Neural cell (in vitro differentiated cells): ENCODE measurements at regions not wholly inside any gene's neighbourhood (a gene's known extent, or its start where the extent isn't known, plus 50 kb on each side); places are given as distances from the start of the nearest gene placed in this dataset.

ENCODE experiments used
- EP300 ChIP-seq: fragments of 450-650 bp; conservative IDR thresholded peaks from 2 replicates; pipeline ENCODE4 v1.6.1; 2014; ENCODE audit warnings: antibody characterized with exemption, mild to moderate bottlenecking, moderate library complexity; ENCODE audit not compliant: poor library complexity, severe bottlenecking
- EZH2 ChIP-seq: fragments of 200-600, 300-800 bp; shearing (Covaris generic), sonication (generic); IDR thresholded peaks from 2 replicates; pipeline ENCODE4 v1.6.1; 2014; ENCODE audit warnings: antibody characterized with exemption, low read length, borderline replicate concordance, mild to moderate bottlenecking; ENCODE audit not compliant: insufficient read depth, poor library complexity, severe bottlenecking
- MXI1 ChIP-seq: fragments of 450-650 bp; conservative IDR thresholded peaks from 2 replicates; pipeline ENCODE4 v1.6.1; 2014; ENCODE audit warnings: antibody characterized with exemption, mild to moderate bottlenecking; ENCODE audit not compliant: poor library complexity, severe bottlenecking
- POLR2AphosphoS5 ChIP-seq: IDR thresholded peaks from 2 replicates; pipeline ENCODE4 v1.6.1; 2012
- RAD21 ChIP-seq: fragments of 450-650 bp; conservative IDR thresholded peaks from 2 replicates; pipeline ENCODE4 v1.6.1; 2014; ENCODE audit warnings: antibody characterized with exemption, mild to moderate bottlenecking, moderate library complexity
- SMC3 ChIP-seq: fragments of 450-650 bp; conservative IDR thresholded peaks from 2 replicates; pipeline ENCODE4 v1.6.1; 2014; ENCODE audit warnings: antibody characterized with exemption, mild to moderate bottlenecking, moderate library complexity; ENCODE audit not compliant: poor library complexity
- TAF1 ChIP-seq: IDR thresholded peaks from 2 replicates; pipeline ENCODE4 v1.6.1; 2012; ENCODE audit warnings: low read depth
- TF ChIP-seq, protein P1 (sequence below): IDR thresholded peaks from 2 replicates; pipeline ENCODE4 v1.6.1; 2012; ENCODE audit warnings: borderline replicate concordance
- TF ChIP-seq, protein P2 (sequence below): fragments of 450-650 bp; IDR thresholded peaks from 2 replicates; pipeline ENCODE4 v1.5.1; 2014; ENCODE audit warnings: antibody characterized with exemption, mild to moderate bottlenecking, moderate library complexity; ENCODE audit not compliant: poor library complexity, severe bottlenecking

DNA sequence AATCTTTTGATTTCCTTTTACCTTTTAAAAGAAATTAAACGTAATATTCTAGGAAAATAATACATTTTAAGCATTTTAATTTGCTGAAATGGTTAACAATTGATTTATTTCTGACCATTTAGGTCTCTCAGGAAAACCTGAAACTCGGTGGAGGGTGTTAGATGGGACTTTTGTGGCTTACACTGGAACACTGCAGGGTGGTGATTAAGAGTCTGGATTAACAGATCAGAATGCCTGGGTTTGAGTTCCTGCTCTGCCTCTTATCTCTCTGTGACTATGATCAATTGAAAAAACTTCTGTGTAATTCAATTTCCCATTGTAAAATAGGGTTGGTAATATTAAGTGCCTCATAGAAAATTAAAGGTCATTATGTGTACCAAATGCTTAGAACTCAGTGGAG lies 168.7 kb downstream of the UBE2E3 start:
- TF ChIP-seq, protein P1, sequence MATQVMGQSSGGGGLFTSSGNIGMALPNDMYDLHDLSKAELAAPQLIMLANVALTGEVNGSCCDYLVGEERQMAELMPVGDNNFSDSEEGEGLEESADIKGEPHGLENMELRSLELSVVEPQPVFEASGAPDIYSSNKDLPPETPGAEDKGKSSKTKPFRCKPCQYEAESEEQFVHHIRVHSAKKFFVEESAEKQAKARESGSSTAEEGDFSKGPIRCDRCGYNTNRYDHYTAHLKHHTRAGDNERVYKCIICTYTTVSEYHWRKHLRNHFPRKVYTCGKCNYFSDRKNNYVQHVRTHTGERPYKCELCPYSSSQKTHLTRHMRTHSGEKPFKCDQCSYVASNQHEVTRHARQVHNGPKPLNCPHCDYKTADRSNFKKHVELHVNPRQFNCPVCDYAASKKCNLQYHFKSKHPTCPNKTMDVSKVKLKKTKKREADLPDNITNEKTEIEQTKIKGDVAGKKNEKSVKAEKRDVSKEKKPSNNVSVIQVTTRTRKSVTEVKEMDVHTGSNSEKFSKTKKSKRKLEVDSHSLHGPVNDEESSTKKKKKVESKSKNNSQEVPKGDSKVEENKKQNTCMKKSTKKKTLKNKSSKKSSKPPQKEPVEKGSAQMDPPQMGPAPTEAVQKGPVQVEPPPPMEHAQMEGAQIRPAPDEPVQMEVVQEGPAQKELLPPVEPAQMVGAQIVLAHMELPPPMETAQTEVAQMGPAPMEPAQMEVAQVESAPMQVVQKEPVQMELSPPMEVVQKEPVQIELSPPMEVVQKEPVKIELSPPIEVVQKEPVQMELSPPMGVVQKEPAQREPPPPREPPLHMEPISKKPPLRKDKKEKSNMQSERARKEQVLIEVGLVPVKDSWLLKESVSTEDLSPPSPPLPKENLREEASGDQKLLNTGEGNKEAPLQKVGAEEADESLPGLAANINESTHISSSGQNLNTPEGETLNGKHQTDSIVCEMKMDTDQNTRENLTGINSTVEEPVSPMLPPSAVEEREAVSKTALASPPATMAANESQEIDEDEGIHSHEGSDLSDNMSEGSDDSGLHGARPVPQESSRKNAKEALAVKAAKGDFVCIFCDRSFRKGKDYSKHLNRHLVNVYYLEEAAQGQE, result no peak
- TF ChIP-seq, protein P2, sequence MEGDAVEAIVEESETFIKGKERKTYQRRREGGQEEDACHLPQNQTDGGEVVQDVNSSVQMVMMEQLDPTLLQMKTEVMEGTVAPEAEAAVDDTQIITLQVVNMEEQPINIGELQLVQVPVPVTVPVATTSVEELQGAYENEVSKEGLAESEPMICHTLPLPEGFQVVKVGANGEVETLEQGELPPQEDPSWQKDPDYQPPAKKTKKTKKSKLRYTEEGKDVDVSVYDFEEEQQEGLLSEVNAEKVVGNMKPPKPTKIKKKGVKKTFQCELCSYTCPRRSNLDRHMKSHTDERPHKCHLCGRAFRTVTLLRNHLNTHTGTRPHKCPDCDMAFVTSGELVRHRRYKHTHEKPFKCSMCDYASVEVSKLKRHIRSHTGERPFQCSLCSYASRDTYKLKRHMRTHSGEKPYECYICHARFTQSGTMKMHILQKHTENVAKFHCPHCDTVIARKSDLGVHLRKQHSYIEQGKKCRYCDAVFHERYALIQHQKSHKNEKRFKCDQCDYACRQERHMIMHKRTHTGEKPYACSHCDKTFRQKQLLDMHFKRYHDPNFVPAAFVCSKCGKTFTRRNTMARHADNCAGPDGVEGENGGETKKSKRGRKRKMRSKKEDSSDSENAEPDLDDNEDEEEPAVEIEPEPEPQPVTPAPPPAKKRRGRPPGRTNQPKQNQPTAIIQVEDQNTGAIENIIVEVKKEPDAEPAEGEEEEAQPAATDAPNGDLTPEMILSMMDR, result no peak
- TF ChIP-seq EP300 (no peak), POLR2AphosphoS5 (no peak), EZH2 (no peak), SMC3 (no peak), TAF1 (no peak), RAD21 (no peak), MXI1 (no peak)
